ENCODE measurements at regions not wholly inside any gene's neighbourhood (a gene's known extent, or its start where the extent isn't known, plus 50 kb on each side); places are given as distances from the start of the nearest gene placed in this dataset.

- H3K9me3 ChIP-seq (ENCODE audit: control insufficient read depth, insufficient read depth, low read depth, low read length), result no peaks in the 10 kb centered on the region
- ChIA-PET CTCF (interaction anchor here (0.6 to 1.1 kb wide), 3 partner anchors 12 to 171 kb away, joined by 3 to 8 read pairs (median 3); no protein-coding TSS in a partner anchor), POLR2A (no interaction called here)
- no peaks in the 10 kb centered on the region for H3K36me3 ChIP-seq (ENCODE audit: control insufficient read depth in 2 of 2, insufficient read depth in 1 of 2, low read length in 2 of 2)
- TF ChIP-seq ZNF341 (tag by site-specific recombination; IDR thresholded peaks at IDR 0.05; ENCODE audit: low read depth), result no peak
- TF ChIP-seq ZIC2 (tag by site-specific recombination; IDR thresholded peaks at IDR 0.05), result peak; percentile 38
- no peak overlapping the region for H3K27ac ChIP-seq (ENCODE audit: extremely low read depth, low read depth, low read length)
- peaks cover 8% of the 10 kb centered on the region for H3K4me1 ChIP-seq (ENCODE audit: control insufficient read depth, insufficient read depth, low read length)
- no peak overlapping the region for H3K4me3 ChIP-seq (ENCODE audit: low read depth, low read length)
These were observed 204.1 kb downstream of the NDUFA10 start for GRCh38 chr2:239820836-239821693.

DNA sequence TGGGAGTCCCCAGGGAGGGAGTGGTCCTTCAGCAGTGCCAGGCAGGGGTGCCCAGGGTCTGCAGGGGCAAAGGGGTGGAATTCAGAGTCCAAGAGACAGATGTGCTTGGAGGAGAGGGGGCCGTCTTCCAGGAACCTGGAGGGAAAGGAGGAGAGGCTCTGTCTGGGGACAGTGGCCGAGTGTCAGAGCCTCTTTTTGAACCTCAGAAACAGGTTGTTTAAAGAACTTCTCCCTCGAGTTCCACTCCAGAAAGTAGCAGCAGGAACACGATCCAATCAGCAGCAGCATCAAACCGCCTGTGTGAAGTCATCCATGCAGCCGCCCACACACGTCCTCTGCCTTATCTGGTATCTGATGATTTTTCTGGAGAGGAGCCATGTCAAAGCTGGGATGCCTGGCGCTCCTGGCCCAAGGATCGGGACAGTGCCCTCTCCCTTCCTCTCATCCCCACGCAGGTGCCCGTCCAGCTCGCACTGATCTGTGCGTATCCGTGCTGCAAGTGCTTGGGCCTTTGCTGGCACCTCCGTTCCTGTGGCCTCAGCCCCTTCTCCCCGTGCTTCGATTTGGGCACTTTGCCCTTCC is 205.1 kb downstream of the NDUFA10 start:
- no peak overlapping the region for H3K4me3 ChIP-seq (ENCODE audit: low read depth, low read length)
- H3K9me3 ChIP-seq (ENCODE audit: control insufficient read depth, insufficient read depth, low read depth, low read length), result no peaks in the 10 kb centered on the region
- H3K27ac ChIP-seq (ENCODE audit: extremely low read depth, low read depth, low read length), result no peak overlapping the region
- H3K36me3 ChIP-seq (ENCODE audit: control insufficient read depth in 2 of 2, insufficient read depth in 1 of 2, low read length in 2 of 2), result no peaks in the 10 kb centered on the region
- ChIA-PET CTCF (interaction anchor here (0.6 to 1.1 kb wide), 2 partner anchors 38 to 172 kb away, joined by 3 to 8 read pairs; no protein-coding TSS in a partner anchor), POLR2A (no interaction called here)
- peaks cover 9% of the 10 kb centered on the region for H3K4me1 ChIP-seq (ENCODE audit: control insufficient read depth, insufficient read depth, low read length)
- TF ChIP-seq OSR2 (tag by site-specific recombination; IDR thresholded peaks at IDR 0.05), result 0 out of 2 replicates have a peak, but pooled peaks have one; percentile 23
- 0 out of 2 replicates have a peak, but pooled peaks have one; percentile 23 for TF ChIP-seq ZNF600 (tag by site-specific recombination; IDR thresholded peaks at IDR 0.05)
- TF ChIP-seq ZFHX2 (tag by site-specific recombination; conservative IDR thresholded peaks at IDR 0.05), result peak; percentile 74
- peak; percentile 89 for TF ChIP-seq ZNF132 (tag by site-specific recombination; IDR thresholded peaks at IDR 0.05; ENCODE audit: borderline replicate concordance)
- TF ChIP-seq EGR2 (tag by site-specific recombination; IDR thresholded peaks at IDR 0.05; ENCODE audit: low read depth), result peak; percentile 55; the same call in 1 of the 2 replicates
- peak; percentile 66 for TF ChIP-seq ZBTB17 (tag by site-specific recombination; IDR thresholded peaks at IDR 0.05)
- no peak for TF ChIP-seq GLI2 (tag by site-specific recombination; IDR thresholded peaks at IDR 0.05; ENCODE audit: borderline replicate concordance, low read depth)
- no peak for TF ChIP-seq ZNF133 (tag by site-specific recombination; IDR thresholded peaks at IDR 0.05)
- peak; percentile 94 for TF ChIP-seq PRDM10 (tag by site-specific recombination; IDR thresholded peaks at IDR 0.05)

- TF ChIP-seq, protein P1, sequence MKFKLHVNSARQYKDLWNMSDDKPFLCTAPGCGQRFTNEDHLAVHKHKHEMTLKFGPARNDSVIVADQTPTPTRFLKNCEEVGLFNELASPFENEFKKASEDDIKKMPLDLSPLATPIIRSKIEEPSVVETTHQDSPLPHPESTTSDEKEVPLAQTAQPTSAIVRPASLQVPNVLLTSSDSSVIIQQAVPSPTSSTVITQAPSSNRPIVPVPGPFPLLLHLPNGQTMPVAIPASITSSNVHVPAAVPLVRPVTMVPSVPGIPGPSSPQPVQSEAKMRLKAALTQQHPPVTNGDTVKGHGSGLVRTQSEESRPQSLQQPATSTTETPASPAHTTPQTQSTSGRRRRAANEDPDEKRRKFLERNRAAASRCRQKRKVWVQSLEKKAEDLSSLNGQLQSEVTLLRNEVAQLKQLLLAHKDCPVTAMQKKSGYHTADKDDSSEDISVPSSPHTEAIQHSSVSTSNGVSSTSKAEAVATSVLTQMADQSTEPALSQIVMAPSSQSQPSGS (tag by site-specific recombination; IDR thresholded peaks at IDR 0.05; ENCODE audit: low read depth), result no peak
- TF ChIP-seq, protein P2, sequence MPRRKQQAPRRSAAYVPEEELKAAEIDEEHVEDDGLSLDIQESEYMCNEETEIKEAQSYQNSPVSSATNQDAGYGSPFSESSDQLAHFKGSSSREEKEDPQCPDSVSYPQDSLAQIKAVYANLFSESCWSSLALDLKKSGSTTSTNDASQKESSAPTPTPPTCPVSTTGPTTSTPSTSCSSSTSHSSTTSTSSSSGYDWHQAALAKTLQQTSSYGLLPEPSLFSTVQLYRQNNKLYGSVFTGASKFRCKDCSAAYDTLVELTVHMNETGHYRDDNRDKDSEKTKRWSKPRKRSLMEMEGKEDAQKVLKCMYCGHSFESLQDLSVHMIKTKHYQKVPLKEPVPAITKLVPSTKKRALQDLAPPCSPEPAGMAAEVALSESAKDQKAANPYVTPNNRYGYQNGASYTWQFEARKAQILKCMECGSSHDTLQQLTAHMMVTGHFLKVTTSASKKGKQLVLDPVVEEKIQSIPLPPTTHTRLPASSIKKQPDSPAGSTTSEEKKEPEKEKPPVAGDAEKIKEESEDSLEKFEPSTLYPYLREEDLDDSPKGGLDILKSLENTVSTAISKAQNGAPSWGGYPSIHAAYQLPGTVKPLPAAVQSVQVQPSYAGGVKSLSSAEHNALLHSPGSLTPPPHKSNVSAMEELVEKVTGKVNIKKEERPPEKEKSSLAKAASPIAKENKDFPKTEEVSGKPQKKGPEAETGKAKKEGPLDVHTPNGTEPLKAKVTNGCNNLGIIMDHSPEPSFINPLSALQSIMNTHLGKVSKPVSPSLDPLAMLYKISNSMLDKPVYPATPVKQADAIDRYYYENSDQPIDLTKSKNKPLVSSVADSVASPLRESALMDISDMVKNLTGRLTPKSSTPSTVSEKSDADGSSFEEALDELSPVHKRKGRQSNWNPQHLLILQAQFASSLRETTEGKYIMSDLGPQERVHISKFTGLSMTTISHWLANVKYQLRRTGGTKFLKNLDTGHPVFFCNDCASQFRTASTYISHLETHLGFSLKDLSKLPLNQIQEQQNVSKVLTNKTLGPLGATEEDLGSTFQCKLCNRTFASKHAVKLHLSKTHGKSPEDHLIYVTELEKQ (tag by site-specific recombination; IDR thresholded peaks at IDR 0.05; ENCODE audit: borderline replicate concordance), result no peak
These were observed 205.8 kb downstream of the NDUFA10 start for GRCh38 chr2:239819091-239819973.

More at GRCh38 chr2:239819091-239819973, 205.8 kb downstream of the NDUFA10 start:
- H3K9me3 ChIP-seq (ENCODE audit: control insufficient read depth, insufficient read depth, low read depth, low read length), result no peaks in the 10 kb centered on the region
- CTCF ChIA-PET, result interaction anchor here (0.6 kb wide), 1 partner anchor 325 kb away, joined by 3 read pairs; no protein-coding TSS in a partner anchor
- peaks cover 11% of the 10 kb centered on the region for H3K4me1 ChIP-seq (ENCODE audit: control insufficient read depth, insufficient read depth, low read length)
- no peak overlapping the region for H3K27ac ChIP-seq (ENCODE audit: extremely low read depth, low read depth, low read length)
- H3K4me3 ChIP-seq (ENCODE audit: low read depth, low read length), result no peak overlapping the region
- POLR2A ChIA-PET, result no interaction called here
- no peaks in the 10 kb centered on the region for H3K36me3 ChIP-seq (ENCODE audit: control insufficient read depth in 2 of 2, insufficient read depth in 1 of 2, low read length in 2 of 2)

All from HEK293 (cell line).